Mucosa of descending colon (tissue), 3 donors: ENCODE measurements at regions not wholly inside any gene's neighbourhood (a gene's known extent, or its start where the extent isn't known, plus 50 kb on each side); places are given as distances from the start of the nearest gene placed in this dataset.

ENCODE experiments used
- ATAC-seq: fragments of 200-7000 bp; cut with Tn5 transposase; one replicate; pipeline ENCODE4 v1.9.1; 2020; ENCODE audit warnings: mild to moderate bottlenecking, moderate library complexity
- DNase-seq, 3 donors: peaks; one replicate each; pipeline ENCODE4 v3.0.0-alpha.2; 2020
- H3K36me3 ChIP-seq: fragments of 200-600 bp; one replicate; pipeline ENCODE4 v1.8.0; 2021; ENCODE audit warnings: low read depth, mild to moderate bottlenecking
- H3K4me1 ChIP-seq: fragments of 200-600 bp; one replicate; pipeline ENCODE4 v1.8.0; 2021; ENCODE audit warnings: low read depth, mild to moderate bottlenecking
- H3K4me3 ChIP-seq: fragments of 200-600 bp; one replicate; pipeline ENCODE4 v1.8.0; 2021; ENCODE audit warnings: mild to moderate bottlenecking
- H3K9me3 ChIP-seq: fragments of 200-600 bp; one replicate; pipeline ENCODE4 v1.8.0; 2021; ENCODE audit warnings: mild to moderate bottlenecking
- intact Hi-C, 2 donors: fragments of 100-400 bp; cut with DNase I in 1 of 2; cut with micrococcal nuclease in 1 of 2; formaldehyde crosslinking; loops; one replicate each; pipeline versions ENCODE4 v1.11.0 to v1.11.1; 2022; cut with DNase I, micrococcal nuclease
- TF ChIP-seq, protein P1 (sequence below): fragments of 200-600 bp; IDR thresholded peaks from one replicate; pipeline ENCODE4 v1.8.0; 2022; ENCODE audit warnings: antibody characterized with exemption, mild to moderate bottlenecking
- donor health status: DM: no; HTN: no; CAD: no; lungs with moderate emphysema.
- donor health status: DM: no; HTN: no; CAD: no.
- donor health status: DM: no; HTN: yes; CAD: no.

DNA sequence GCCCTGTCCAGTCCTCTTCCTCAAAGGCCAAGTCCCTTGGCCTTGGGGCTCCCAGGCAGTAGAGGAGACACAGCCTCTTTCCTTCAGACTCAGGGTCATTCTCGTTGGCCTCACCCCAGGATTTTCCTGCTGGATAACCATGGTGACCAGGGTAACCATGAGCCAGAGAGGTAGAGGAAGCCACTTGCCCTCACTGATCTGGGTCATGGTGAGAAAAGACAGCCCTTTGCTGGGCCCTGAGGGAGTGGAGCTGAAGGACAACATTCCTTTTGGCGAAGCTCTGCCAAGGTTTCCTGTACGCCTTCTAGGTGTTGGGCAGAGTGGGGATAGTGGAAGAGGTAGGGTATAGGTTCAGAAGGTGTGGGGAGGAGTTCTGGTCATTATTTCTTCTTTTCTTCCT is 53.1 kb upstream of the WNT4 start:
- ATAC-seq, result no peak
- no peaks in the 10 kb centered on the region for H3K36me3 ChIP-seq
- no peak overlapping the region for H3K4me3 ChIP-seq
- no peak for DNase-seq
- intact Hi-C loops, result no loop called here
- H3K4me1 ChIP-seq, result no peaks in the 10 kb centered on the region
- H3K9me3 ChIP-seq, result no peaks in the 10 kb centered on the region
- TF ChIP-seq, protein P1, sequence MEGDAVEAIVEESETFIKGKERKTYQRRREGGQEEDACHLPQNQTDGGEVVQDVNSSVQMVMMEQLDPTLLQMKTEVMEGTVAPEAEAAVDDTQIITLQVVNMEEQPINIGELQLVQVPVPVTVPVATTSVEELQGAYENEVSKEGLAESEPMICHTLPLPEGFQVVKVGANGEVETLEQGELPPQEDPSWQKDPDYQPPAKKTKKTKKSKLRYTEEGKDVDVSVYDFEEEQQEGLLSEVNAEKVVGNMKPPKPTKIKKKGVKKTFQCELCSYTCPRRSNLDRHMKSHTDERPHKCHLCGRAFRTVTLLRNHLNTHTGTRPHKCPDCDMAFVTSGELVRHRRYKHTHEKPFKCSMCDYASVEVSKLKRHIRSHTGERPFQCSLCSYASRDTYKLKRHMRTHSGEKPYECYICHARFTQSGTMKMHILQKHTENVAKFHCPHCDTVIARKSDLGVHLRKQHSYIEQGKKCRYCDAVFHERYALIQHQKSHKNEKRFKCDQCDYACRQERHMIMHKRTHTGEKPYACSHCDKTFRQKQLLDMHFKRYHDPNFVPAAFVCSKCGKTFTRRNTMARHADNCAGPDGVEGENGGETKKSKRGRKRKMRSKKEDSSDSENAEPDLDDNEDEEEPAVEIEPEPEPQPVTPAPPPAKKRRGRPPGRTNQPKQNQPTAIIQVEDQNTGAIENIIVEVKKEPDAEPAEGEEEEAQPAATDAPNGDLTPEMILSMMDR, result no peak

GRCh38 chr1:22196641-22197040 is 53.7 kb upstream of the WNT4 start:
- ATAC-seq (no peak), DNase-seq (no peak)
- TF ChIP-seq, protein P1, result no peak
- intact Hi-C loops, result no loop called here
- H3K4me3 ChIP-seq, result no peak overlapping the region
- H3K36me3 ChIP-seq, result no peaks in the 10 kb centered on the region
- H3K9me3 ChIP-seq, result no peaks in the 10 kb centered on the region
- no peaks in the 10 kb centered on the region for H3K4me1 ChIP-seq

DNA sequence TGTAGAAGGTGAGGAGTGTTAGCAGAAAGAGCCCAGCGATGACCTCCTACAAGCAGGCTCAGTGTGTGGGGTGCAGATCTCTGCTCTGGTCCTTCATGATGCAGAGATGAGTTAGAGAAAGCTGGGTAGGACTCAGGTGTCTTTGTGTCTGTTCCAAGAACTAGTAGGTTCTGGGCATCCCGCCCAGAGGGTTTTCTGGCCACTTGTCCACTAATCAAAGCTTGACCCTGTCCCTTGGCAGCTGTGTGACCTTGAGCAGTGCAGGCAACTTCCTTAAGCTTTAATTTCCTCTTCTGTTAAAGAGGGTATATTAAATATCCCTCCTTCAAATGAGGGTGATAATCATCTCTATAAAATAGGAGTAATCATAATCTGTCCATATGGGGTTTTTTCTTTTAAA is 54.7 kb upstream of the WNT4 start:
- no peak overlapping the region for H3K4me3 ChIP-seq
- DNase-seq (no peak), ATAC-seq (no peak)
- H3K4me1 ChIP-seq, result no peaks in the 10 kb centered on the region
- TF ChIP-seq, protein P1, result no peak
- intact Hi-C loops, result no loop called here
- no peaks in the 10 kb centered on the region for H3K9me3 ChIP-seq
- H3K36me3 ChIP-seq, result no peaks in the 10 kb centered on the region

- DNase-seq (no peak), ATAC-seq (no peak)
- no peaks in the 10 kb centered on the region for H3K4me1 ChIP-seq
- H3K36me3 ChIP-seq, result no peaks in the 10 kb centered on the region
- TF ChIP-seq, protein P1, result no peak
- intact Hi-C loops, result no loop called here
- H3K4me3 ChIP-seq, result no peak overlapping the region
- H3K9me3 ChIP-seq, result no peaks in the 10 kb centered on the region
These were observed 58.1 kb upstream of the WNT4 start for GRCh38 chr1:22201023-22201422.

GRCh38 chr1:22203335-22203734 is 60.4 kb upstream of the WNT4 start:
- TF ChIP-seq, protein P1, result no peak
- H3K4me3 ChIP-seq, result no peak overlapping the region
- DNase-seq, result no peak
- H3K9me3 ChIP-seq, result no peaks in the 10 kb centered on the region
- no peaks in the 10 kb centered on the region for H3K4me1 ChIP-seq
- intact Hi-C loops, result no loop called here
- no peak for ATAC-seq
- H3K36me3 ChIP-seq, result no peaks in the 10 kb centered on the region
